ENCODE measurements at regions not wholly inside any gene's neighbourhood (a gene's known extent, or its start where the extent isn't known, plus 50 kb on each side); places are given as distances from the start of the nearest gene placed in this dataset.

- no peak for TF ChIP-seq CTCF (IDR thresholded peaks at IDR 0.05; ENCODE audit: borderline replicate concordance, insufficient read depth, low read depth, low read length)
- no peak overlapping the region for H3K4me3 ChIP-seq (ENCODE audit: low read depth, low read length)
These were observed 55.5 kb upstream of the ST6GAL2 start for GRCh38 chr2:106941372-106941993.

DNA sequence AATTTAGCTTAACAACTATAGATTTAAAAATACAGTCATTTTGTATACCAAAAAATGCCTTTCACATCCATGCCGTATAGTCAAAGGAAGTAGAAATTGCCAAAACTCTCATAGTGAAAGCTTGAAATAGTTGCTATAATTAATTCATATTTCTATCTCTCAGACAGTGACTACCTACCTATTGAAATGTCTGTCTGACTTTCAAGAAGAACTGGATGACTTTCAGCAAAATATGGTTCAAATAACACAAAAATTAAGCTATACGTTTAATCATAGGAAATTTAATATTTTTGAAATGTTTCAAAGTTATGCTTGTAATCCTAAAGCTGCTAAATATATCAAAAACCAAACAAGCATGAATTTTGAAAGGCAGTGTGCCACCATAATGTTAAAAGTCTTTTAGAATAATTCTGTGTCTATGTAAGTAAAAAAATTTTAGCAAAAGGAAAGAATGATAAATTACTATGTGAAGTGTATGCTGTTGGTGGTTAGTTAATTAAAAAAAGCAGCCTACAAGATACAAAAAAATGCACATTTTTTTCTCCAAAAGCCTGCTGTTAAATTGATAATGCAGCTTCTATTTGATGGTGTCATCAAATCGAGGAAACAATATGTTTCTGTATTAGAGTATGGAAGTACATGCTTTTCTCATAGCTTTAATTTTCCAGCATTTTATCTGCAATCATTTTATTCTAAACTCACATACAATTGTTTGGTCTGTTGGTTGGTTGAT lies 57.7 kb upstream of the ST6GAL2 start:
- no peak for TF ChIP-seq CTCF (IDR thresholded peaks at IDR 0.05; ENCODE audit: borderline replicate concordance, insufficient read depth, low read depth, low read length)
- no peak overlapping the region for H3K4me3 ChIP-seq (ENCODE audit: low read depth, low read length)

DNA sequence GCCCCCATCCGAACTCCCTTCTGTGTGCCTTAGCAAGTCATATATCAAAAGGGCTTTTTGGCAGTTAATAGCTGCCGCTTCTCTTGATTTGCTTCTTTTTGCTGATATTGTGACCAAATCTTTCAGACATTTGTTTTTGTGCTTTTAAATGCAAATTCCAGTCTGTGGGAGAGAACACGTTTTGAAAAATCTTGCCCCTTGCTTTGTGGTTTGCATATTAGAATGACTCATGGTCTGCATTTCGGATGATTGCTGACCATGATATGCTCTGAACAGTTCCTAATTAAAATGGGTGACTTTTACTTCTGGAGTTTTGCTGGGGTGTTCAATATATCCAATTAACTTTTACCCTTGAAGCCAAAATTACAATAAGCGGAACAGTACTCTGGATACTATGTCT lies 58.2 kb upstream of the ST6GAL2 start:
- TF ChIP-seq CTCF (IDR thresholded peaks at IDR 0.05; ENCODE audit: borderline replicate concordance, insufficient read depth, low read depth, low read length): no peak
- no peak overlapping the region for H3K4me3 ChIP-seq (ENCODE audit: low read depth, low read length)

DNA sequence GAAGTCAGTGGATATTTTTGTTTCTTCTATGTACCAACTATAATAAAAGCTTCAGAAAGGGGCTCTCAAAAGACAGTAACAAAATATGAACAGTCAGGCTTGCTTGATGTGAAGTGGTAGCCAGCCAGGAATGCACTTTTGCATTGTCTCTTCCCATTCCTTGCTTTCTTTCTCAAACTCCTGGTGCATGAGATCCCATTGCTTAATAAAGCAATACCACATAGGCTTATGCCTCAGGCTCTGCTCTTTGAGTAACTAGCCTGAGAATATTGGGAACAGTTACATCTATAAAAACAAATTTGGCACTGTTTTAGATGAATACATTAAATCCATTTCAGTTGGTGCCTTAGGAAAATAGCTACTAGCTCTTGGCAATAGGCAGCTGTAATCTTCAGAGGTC lies 62.6 kb upstream of the ST6GAL2 start:
- H3K4me3 ChIP-seq (ENCODE audit: low read depth, low read length): no peak overlapping the region
- no peak for TF ChIP-seq CTCF (IDR thresholded peaks at IDR 0.05; ENCODE audit: borderline replicate concordance, insufficient read depth, low read depth, low read length)

DNA sequence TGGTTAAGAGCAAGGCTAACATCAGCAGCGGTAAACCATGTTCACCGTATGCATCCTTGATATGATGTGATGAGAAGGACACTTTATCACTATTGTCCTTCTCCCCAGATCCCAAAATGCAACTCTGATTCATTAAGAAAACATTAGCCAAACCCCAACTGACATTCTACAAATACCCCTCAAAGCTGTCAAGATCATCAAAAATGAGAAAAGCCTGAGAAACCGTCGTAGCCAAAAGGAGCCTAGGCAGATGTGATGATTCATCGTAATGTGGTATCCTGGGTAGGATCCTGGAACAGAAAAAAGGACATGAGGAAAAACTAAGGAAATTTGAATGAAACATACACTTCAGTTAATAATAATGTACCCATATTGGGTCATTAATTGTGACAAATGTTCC lies 67.3 kb upstream of the ST6GAL2 start:
- no peak overlapping the region for H3K4me3 ChIP-seq (ENCODE audit: low read depth, low read length)
- no peak for TF ChIP-seq CTCF (IDR thresholded peaks at IDR 0.05; ENCODE audit: borderline replicate concordance, insufficient read depth, low read depth, low read length)

DNA sequence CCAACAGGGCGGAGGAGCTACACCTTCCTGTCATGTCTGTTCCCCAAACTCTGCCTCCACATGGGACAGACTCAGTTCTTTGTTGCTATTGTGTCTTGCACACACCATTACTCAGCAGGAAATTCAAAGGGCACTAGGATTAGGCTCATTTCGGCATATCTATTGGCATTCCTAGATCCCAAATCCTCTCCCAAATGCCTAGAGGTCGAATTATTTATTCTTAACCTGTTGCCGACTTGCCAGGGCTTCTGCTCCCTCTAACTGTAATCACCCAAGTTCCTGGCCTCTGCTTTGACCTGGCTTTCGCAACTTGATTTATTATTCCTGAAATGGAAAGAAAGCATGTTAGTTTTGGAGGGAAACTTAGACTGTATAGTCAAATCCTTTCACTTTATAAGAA lies 67.8 kb upstream of the ST6GAL2 start:
- no peak for TF ChIP-seq CTCF (IDR thresholded peaks at IDR 0.05; ENCODE audit: borderline replicate concordance, insufficient read depth, low read depth, low read length)
- H3K4me3 ChIP-seq (ENCODE audit: low read depth, low read length): no peak overlapping the region

DNA sequence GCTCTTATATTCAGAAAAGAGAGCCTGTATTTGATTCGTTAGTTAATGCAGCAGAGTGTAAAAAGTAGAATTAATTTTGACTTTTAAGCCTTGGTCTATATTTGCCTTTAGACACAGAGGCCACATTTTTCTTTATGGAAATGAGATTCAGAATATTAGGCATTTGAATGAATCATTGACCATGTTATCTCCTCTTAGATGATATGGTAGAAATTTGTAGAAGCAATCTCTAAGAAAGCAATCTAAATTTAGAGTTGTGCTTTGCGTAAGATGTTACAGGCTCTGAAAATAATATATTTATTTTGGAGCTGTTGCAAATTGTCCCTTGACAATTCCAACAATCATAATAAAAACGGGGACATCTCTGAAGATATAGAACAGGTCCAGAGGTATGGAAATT lies 68.3 kb upstream of the ST6GAL2 start:
- no peak overlapping the region for H3K4me3 ChIP-seq (ENCODE audit: low read depth, low read length)
- no peak for TF ChIP-seq CTCF (IDR thresholded peaks at IDR 0.05; ENCODE audit: borderline replicate concordance, insufficient read depth, low read depth, low read length)

Measured in GM12875 (cell line).